Stomach (tissue), 8 donors: ENCODE measurements at regions not wholly inside any gene's neighbourhood (a gene's known extent, or its start where the extent isn't known, plus 50 kb on each side); places are given as distances from the start of the nearest gene placed in this dataset.

Experiments used
- DNase-seq, 2 donors: peaks; one replicate each; pipeline versions ENCODE4 v3.0.0 to v3.0.0-alpha.2; 2013 to 2019
- H3K27ac ChIP-seq, 5 donors: fragments of 200-600 bp in 4 of 5; sonication (generic) in 4 of 5; one replicate each; pipeline ENCODE4 v1.5.1; 2013 to 2019; ENCODE audit warnings: mild to moderate bottlenecking in 1 of 5, moderate library complexity in 1 of 5
- H3K27me3 ChIP-seq, 3 donors: fragments of 200-600 bp; sonication (generic); one replicate each; pipeline ENCODE4 v1.5.1; 2017 to 2019; ENCODE audit warnings: mixed run types in 1 of 3
- H3K36me3 ChIP-seq, 4 donors: fragments of 200-600 bp; sonication (generic); 1 replicate in 3 of 4; 2 replicates in 1 of 4; pipeline ENCODE4 v1.5.1; 2016 to 2019
- H3K4me1 ChIP-seq, 4 donors: fragments of 200-600 bp; sonication (generic); one replicate each; pipeline ENCODE4 v1.5.1; 2016 to 2019
- H3K4me3 ChIP-seq, 4 donors: fragments of 200-600 bp; sonication (generic) in 3 of 4; one replicate each; pipeline ENCODE4 v1.5.1; 2016 to 2019; ENCODE audit warnings: mild to moderate bottlenecking in 1 of 4
- H3K9me3 ChIP-seq, 4 donors: fragments of 200-600 bp; sonication (generic); one replicate each; pipeline ENCODE4 v1.5.1; 2016 to 2019
- CTCF ChIP-seq, 7 experiments: fragments of 450-650 bp in 4 of 7; fragments of 200-600 bp in 3 of 7; sonication (generic) in 3 of 7; IDR thresholded peaks; one replicate each; pipeline ENCODE4 v1.5.1; 2016 to 2019; ENCODE audit warnings: antibody characterized with exemption in 7 of 7, control low read depth in 2 of 7, mild to moderate bottlenecking in 1 of 7
- EP300 ChIP-seq: sonication (generic); formaldehyde crosslinking; IDR thresholded peaks from one replicate; pipeline ENCODE4 v1.6.1; 2017; ENCODE audit warnings: antibody characterized with exemption
- POLR2A ChIP-seq, 4 donors: fragments of 450-650 bp; IDR thresholded peaks; one replicate each; pipeline ENCODE4 v1.6.1; 2016; ENCODE audit warnings: antibody characterized with exemption in 4 of 4, control low read depth in 2 of 4, mild to moderate bottlenecking in 1 of 4, moderate library complexity in 1 of 4
- POLR2AphosphoS5 ChIP-seq, 3 donors: sonication (generic); formaldehyde crosslinking; IDR thresholded peaks; one replicate each; pipeline ENCODE4 v1.6.1; 2016; ENCODE audit warnings: antibody characterized with exemption in 3 of 3
- WGBS, 5 donors: extraction: QIAGEN DNeasy Blood & Tissue Kit in 3 of 5; methylation state at CpG; one replicate each; pipeline versions ENCODE4 v1.1.5 to v1.1.7; 2013 to 2018; 5-methylcytosine and 5-hydroxymethylcytosine counted together
- intact Hi-C: fragments of 100-400 bp; cut with DNase I; formaldehyde crosslinking; loops from one replicate; pipeline ENCODE4 v1.15.1; 2023; ENCODE audit warnings: low total_unique reads
- donor health status: healthy with polysubstance abuse.
- donor health status: Bipolar disorder and iron deficiency.
- donor health status: healthy.

DNA sequence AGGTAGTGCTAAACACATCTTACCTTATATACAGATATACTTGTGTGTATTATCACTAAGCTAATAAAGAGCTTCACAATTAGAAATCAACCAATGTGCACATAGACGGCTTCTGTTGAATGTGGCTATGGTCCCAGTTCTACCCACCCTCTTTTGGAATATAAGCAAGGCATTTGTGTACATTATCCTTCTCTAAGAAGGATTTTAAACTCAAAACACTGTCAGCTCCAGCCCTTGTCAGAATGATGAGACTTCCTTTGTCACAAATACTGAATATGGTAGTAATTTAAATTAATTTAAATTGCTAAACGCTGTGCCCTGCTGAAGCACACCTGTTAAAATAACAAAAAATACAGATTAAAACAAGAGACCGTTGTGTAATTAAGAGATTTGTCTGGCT is 107.9 kb upstream of the GRAMD2B start:
- Histone ChIP-seq H3K4me1 (no peaks in the 10 kb centered on the region), H3K36me3 (no peaks in the 10 kb centered on the region), H3K9me3 (no peaks in the 10 kb centered on the region), H3K27me3 (no peaks in the 10 kb centered on the region), H3K27ac (no peak overlapping the region), H3K4me3 (no peak overlapping the region)
- intact Hi-C loops, result no loop called here
- whole genome bisulfite sequencing, 5 donors, result 36 to 62% (median 51%) methylated on average over 3 of the region's 3 CpGs
- no peak for DNase-seq
- TF ChIP-seq POLR2A (IDR thresholded peaks at IDR 0.05), result no peak
- no peak for TF ChIP-seq CTCF (IDR thresholded peaks at IDR 0.05)
- TF ChIP-seq EP300, result no peak
- TF ChIP-seq POLR2AphosphoS5 (IDR thresholded peaks at IDR 0.05), result no peak

- DNase-seq, result no peak
- no peaks in the 10 kb centered on the region for H3K27me3 ChIP-seq
- no peaks in the 10 kb centered on the region for H3K36me3 ChIP-seq
- H3K4me3 ChIP-seq, result no peak overlapping the region
- WGBS, 5 donors, result 46 to 76% (median 55%) methylated on average over 1 of the region's 1 CpG
- intact Hi-C loops, result no loop called here
- no peaks in the 10 kb centered on the region for H3K9me3 ChIP-seq
- no peak for TF ChIP-seq CTCF (IDR thresholded peaks at IDR 0.05)
- TF ChIP-seq EP300, result no peak
- TF ChIP-seq POLR2A (IDR thresholded peaks at IDR 0.05), result no peak
- TF ChIP-seq POLR2AphosphoS5 (IDR thresholded peaks at IDR 0.05), result no peak
- no peaks in the 10 kb centered on the region for H3K4me1 ChIP-seq
- no peak overlapping the region for H3K27ac ChIP-seq
These were observed 90.9 kb upstream of the GRAMD2B start for GRCh38 chr5:126332326-126332725.

- Histone ChIP-seq H3K27ac (no peak overlapping the region), H3K36me3 (no peaks in the 10 kb centered on the region), H3K4me1 (no peaks in the 10 kb centered on the region), H3K27me3 (no peaks in the 10 kb centered on the region), H3K4me3 (no peak overlapping the region), H3K9me3 (no peaks in the 10 kb centered on the region)
- peak in 1 of 2 donors; percentile 51 for DNase-seq
- no peak for TF ChIP-seq POLR2AphosphoS5 (IDR thresholded peaks at IDR 0.05)
- no peak for TF ChIP-seq EP300
- TF ChIP-seq CTCF (IDR thresholded peaks at IDR 0.05), result no peak
- no peak for TF ChIP-seq POLR2A (IDR thresholded peaks at IDR 0.05)
- intact Hi-C loops, result no loop called here
- 63 to 70% (median 65%) methylated on average over 7 of the region's 7 CpGs for WGBS, 5 donors
These were observed 88.4 kb upstream of the GRAMD2B start for GRCh38 chr5:126334760-126335159.

GRCh38 chr5:126335886-126336285 is 87.3 kb upstream of the GRAMD2B start:
- intact Hi-C loops, result no loop called here

More at GRCh38 chr5:126335886-126336285, 87.3 kb upstream of the GRAMD2B start:
- DNase-seq, result peak in 1 of 2 donors; percentile 70
- Histone ChIP-seq H3K4me1 (no peaks in the 10 kb centered on the region), H3K27me3 (no peaks in the 10 kb centered on the region), H3K4me3 (no peak overlapping the region), H3K36me3 (no peaks in the 10 kb centered on the region), H3K27ac (no peak overlapping the region), H3K9me3 (no peaks in the 10 kb centered on the region)
- 42 to 52% (median 51%) methylated on average over 2 of the region's 2 CpGs for WGBS, 5 donors
- TF ChIP-seq POLR2AphosphoS5 (IDR thresholded peaks at IDR 0.05) (no peak), CTCF (IDR thresholded peaks at IDR 0.05) (no peak)
